HEK293T (cell line): ENCODE measurements at regions not wholly inside any gene's neighbourhood (a gene's known extent, or its start where the extent isn't known, plus 50 kb on each side); places are given as distances from the start of the nearest gene placed in this dataset.
"Not testable (repeated sequence)": the region's sequence is repeated elsewhere in the genome, so short reads cannot be mapped to it uniquely, and the experiment has no call there.

Experiments used
- ARNT ChIP-seq: fragments of 450-650 bp; IDR thresholded peaks from 2 replicates; pipeline ENCODE4 v1.6.1; 2017; ENCODE audit warnings: mild to moderate bottlenecking
- BHLHE40 ChIP-seq: fragments of 450-650 bp; IDR thresholded peaks from 2 replicates; pipeline ENCODE4 v1.6.1; 2016; ENCODE audit warnings: mild to moderate bottlenecking, moderate library complexity, borderline replicate concordance
- CTBP1 ChIP-seq: fragments of 450-650 bp; IDR thresholded peaks from 2 replicates; pipeline ENCODE4 v1.6.1; 2016; ENCODE audit warnings: borderline replicate concordance
- ELF4 ChIP-seq: fragments of 450-650 bp; IDR thresholded peaks from 2 replicates; pipeline ENCODE4 v1.6.1; 2017; ENCODE audit warnings: antibody characterized with exemption
- FOXK2 ChIP-seq: fragments of 450-650 bp; IDR thresholded peaks from 2 replicates; pipeline ENCODE4 v1.6.1; 2016; ENCODE audit warnings: mild to moderate bottlenecking
- FOXM1 ChIP-seq: fragments of 450-650 bp; IDR thresholded peaks from 2 replicates; pipeline ENCODE4 v1.6.1; 2017; ENCODE audit warnings: mild to moderate bottlenecking, borderline replicate concordance
- LEF1 ChIP-seq: fragments of 450-650 bp; IDR thresholded peaks from 2 replicates; pipeline ENCODE4 v1.6.1; 2017; ENCODE audit warnings: mild to moderate bottlenecking, borderline replicate concordance
- SP1 ChIP-seq: fragments of 450-650 bp; IDR thresholded peaks from 2 replicates; pipeline ENCODE4 v1.6.1; 2017
- TARDBP ChIP-seq: fragments of 450-650 bp; IDR thresholded peaks from 2 replicates; pipeline ENCODE4 v1.6.1; 2016
- ZNF384 ChIP-seq: fragments of 450-650 bp; IDR thresholded peaks from 2 replicates; pipeline ENCODE4 v1.6.1; 2016

- TF ChIP-seq TARDBP, FOXM1, ELF4, BHLHE40, LEF1, CTBP1, ARNT, SP1, ZNF384, FOXK2: not testable (repeated sequence)
Measured at GRCh38 chr7:7011241-7011640, 171.1 kb upstream of the C1GALT1 start.
